PC-3 (cell line): ENCODE measurements at regions not wholly inside any gene's neighbourhood (a gene's known extent, or its start where the extent isn't known, plus 50 kb on each side); places are given as distances from the start of the nearest gene placed in this dataset.

Experiments used
- EZH2 ChIP-seq: fragments of 300-600 bp; sonication (generic); IDR thresholded peaks from one replicate; pipeline ENCODE4 v1.6.1; 2017; ENCODE audit warnings: antibody characterized with exemption, mild to moderate bottlenecking, low read length; ENCODE audit not compliant: unreplicated experiment
- EZH2phosphoT487 ChIP-seq: fragments of 300-600 bp; sonication (generic); IDR thresholded peaks from 2 replicates; pipeline ENCODE4 v1.6.1; 2018; ENCODE audit warnings: mild to moderate bottlenecking, antibody characterized with exemption, low read length, borderline replicate concordance
- TF ChIP-seq, protein P1 (sequence below): fragments of 300-600 bp; sonication (generic); conservative IDR thresholded peaks from 2 replicates; pipeline ENCODE4 v1.5.1; 2017; ENCODE audit warnings: antibody characterized with exemption, low read depth, mild to moderate bottlenecking, low read length

DNA sequence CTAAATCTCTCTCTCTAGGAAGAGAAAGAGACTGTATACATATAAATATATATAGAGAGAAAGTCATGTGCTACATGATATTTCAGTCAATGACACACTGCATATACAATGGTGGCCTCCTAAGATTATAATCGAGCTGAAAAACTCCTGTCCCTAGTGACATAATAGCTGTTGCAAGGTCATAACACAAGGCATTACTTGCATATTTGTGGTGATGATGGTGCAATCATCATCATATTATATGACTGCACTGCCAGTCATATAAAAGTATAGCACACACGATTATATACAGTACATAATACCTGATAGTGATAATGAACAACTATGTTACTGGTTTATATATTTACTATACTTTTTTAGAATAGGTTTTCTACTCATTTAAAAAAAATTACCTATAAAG lies 316.7 kb downstream of the FGFR2 start:
- TF ChIP-seq, protein P1, sequence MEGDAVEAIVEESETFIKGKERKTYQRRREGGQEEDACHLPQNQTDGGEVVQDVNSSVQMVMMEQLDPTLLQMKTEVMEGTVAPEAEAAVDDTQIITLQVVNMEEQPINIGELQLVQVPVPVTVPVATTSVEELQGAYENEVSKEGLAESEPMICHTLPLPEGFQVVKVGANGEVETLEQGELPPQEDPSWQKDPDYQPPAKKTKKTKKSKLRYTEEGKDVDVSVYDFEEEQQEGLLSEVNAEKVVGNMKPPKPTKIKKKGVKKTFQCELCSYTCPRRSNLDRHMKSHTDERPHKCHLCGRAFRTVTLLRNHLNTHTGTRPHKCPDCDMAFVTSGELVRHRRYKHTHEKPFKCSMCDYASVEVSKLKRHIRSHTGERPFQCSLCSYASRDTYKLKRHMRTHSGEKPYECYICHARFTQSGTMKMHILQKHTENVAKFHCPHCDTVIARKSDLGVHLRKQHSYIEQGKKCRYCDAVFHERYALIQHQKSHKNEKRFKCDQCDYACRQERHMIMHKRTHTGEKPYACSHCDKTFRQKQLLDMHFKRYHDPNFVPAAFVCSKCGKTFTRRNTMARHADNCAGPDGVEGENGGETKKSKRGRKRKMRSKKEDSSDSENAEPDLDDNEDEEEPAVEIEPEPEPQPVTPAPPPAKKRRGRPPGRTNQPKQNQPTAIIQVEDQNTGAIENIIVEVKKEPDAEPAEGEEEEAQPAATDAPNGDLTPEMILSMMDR = no peak
- TF ChIP-seq EZH2 (no peak), EZH2phosphoT487 (no peak)
